GM19025 (cell line): ENCODE measurements at regions not wholly inside any gene's neighbourhood (a gene's known extent, or its start where the extent isn't known, plus 50 kb on each side); places are given as distances from the start of the nearest gene placed in this dataset.

Source experiments
- ATAC-seq: cut with Tn5 transposase; IDR thresholded peaks from one replicate; pipeline ENCODE4 v1.9.1; 2021; ENCODE audit warnings: mild to moderate bottlenecking, low read depth, moderate library complexity; ENCODE audit not compliant: unreplicated experiment

DNA sequence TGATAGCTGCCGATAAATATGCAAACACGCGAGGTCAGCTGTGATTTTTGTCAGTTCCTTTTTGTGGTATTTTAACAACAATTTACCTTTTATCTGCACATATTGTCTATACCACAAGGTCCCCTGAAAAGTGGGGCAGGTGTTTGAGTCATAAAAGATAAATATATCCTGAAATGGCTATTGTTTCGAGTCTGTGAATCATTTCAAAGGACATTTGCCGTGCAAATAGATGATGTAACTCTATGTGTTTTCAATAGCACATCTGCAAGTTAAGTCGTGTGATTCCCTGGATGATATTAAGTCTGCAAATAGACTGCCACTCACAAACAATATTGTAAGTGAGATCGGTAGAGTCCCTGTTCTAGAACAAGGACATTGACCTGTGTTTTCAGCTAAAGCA is 193.0 kb upstream of the PITRM1 start:
- no peak for ATAC-seq

DNA sequence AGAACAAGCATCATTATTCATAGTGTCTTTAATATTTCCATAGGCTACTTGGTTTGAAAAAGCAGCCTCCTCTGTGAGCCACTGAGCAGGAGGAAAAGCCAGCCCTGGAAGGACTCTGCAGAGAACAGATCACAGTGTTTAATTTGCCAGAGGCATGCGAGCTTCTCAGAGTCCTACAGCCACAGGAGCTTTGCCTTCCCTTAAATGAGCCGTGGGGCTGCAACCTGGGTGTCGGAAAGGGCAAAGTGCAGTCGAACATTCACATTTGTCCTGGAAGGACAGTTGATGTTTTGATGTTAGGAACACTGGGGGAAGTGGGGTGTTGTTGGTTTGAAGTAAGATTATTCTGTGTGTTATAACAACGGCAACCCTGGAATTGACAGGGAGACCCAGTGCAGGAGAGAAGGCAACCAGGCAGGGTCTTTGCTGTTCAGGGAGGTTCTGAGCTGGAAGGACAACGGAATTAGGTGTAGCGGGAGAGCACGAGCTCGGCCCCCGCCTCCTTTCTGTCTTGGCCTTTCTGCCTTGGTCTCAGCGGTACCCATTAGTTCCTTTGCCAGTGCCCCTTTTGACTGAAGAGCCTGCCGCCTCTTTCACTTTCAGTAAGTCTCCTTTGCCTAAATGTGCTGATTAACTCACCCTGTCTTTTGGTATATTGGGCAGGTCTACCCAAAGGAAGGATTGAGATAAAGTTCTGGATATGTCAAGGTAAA is 192.3 kb upstream of the PITRM1 start:
- no peak for ATAC-seq

DNA sequence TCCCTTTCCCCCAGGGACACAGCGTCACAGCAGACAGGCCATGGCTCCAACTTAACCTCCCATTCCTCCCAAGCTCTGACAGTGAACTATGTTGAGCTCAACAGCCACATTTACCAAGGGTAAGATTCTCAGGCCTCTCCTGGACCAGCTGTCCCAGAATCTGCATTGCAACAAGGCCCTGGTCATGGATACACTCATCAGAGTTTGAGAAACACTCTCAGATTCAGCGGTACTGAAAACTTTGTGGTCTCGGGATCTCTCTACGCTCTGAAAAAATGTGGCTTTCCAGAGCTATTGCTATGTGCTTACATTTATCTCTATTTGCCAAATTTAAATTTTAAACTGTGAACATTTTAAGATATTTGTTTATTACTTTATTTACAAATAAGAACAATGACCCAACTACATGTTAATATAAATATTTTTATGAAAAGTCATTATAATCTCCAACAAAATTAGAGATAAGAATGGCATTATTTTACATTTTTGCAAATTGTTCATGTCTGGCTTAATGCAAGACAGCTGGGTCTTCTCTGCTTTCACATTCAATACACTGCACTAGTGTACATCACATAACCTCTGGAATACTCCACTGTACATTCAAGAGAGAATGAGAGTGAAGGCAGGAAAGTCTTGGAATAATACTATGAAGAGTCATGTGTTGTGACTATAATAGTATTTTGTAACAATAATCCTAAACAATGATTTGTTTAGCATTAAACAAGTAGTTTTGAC is 190.9 kb upstream of the PITRM1 start:
- ATAC-seq = no peak

DNA sequence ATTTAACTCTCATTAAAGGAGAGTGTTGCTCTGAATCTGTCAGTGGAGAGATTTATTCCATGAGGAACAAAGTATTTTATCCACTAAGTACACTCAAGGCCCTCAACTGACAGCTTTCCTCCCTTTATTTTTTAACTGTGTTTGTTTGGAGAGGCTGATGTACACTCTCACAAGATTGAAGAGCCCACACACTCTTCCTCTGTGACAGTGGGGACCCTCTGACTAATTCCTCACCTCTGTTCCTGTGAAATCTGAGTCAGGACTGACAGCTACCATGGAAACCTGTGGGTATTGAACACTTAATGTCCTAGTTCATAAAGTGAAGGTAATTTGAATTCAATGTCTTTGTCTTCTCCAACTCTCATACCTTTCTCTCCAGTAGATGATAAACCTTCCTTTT is 189.8 kb upstream of the PITRM1 start:
- no peak for ATAC-seq

DNA sequence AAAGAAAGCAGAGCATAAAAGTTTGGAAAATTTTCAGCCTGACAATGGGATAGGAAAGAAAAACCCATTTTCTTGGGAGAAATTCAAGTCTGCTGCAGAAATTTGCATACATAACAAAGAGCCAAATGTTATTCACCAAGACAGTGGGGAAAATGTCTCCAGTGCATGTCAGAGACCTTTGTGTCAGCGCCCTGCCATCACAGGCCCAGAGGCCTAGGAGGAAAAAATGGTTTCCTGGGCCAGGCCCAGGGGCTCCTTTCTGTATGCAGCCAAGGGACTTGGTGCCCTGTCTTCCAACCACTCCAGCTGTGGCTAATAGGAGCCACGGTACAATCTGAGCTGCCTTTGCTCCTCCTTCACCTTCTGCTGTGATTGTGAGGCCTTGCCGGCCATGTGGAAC is 189.1 kb upstream of the PITRM1 start:
- ATAC-seq = no peak

DNA sequence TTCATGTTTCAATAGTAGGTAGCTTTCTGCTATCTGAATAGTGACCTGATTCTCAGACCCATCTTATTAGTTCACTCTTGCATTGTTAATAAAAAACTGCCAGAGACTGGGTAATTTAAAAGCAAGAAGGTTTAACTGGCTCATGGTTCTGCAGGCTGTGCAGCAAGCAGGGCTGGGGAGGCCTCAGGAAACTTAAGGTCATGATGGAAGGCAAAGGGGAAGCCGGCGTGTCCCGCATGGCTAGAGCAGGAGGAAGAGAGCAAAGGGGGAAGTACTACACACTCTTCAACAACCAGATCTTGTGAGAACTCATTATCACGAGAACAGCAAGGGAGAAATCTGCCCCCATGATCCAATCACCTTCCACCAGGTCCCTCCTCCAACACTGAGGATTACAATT is 185.2 kb upstream of the PITRM1 start:
- ATAC-seq = no peak

DNA sequence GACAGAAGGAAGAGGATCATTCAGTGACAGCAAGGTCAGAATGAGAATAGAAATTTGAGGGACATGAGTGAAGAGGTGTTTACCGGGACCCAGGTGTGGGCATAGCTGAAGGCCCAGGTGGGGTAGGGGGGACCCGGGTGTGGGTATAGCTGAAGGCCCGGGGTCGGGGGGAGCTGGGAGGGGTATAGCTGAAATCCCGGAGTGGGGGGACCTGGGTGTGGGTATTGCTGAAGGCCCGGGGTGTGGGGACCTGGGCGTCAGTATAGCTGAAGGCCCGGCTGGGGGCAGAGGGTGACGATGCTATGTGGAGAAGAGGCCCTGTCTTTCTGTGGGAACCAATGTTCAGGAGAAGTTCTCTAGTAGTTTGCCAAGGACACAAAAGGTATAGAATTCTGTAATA is 183.0 kb upstream of the PITRM1 start:
- no peak for ATAC-seq

DNA sequence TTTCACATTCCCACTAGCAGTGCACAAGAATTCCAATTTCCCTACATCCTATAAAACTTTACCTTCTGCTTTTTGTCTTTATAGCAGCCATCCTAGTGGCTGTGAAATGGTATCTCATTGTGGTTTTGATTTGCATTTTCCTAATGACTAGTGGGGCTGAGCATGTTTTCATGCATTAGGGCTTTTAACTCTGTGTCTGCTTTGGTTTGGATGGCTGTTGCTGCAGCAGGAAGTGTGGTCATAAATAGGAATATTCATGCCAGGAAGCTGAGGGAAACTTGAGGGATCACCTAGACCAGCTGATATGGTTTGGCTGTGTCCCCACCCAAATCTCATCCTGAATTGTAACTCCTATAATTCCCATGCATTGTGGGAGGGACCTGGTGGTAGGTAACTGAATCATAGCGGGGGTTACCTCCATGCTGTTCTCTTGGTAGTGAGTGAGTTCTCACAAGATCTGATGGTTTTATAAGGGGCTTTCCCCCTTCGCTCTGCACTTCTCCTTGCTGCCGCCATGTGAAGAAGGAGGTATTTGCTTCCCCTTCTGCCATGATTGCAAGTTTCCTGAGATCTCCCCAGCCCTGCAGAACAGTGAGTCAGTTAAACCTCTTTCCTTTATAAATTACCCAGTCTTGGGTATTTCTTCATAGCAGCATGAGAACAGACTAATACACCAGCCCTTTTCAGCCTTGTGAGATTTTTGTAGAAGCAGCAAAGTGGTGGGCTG is 181.8 kb upstream of the PITRM1 start:
- no peak for ATAC-seq

DNA sequence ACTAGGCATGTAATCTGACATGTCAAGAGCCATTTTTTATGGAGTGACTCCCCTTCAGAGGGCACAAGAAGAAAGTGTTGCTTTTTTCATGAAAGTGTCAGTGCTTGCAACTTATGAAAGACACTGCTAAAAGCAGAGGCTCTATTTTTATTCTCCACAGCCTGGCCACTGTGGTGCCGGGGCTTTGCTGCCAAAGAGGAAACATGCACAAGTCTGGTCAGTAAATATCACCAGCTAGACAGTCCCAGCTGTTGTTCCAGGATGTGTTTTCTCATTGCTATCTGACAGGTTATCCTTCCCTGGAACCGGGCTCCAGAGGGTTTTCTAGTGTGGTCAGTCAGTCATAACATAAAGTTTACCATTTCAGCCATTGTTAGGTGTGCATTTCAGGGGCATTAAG is 180.7 kb upstream of the PITRM1 start:
- ATAC-seq = no peak

DNA sequence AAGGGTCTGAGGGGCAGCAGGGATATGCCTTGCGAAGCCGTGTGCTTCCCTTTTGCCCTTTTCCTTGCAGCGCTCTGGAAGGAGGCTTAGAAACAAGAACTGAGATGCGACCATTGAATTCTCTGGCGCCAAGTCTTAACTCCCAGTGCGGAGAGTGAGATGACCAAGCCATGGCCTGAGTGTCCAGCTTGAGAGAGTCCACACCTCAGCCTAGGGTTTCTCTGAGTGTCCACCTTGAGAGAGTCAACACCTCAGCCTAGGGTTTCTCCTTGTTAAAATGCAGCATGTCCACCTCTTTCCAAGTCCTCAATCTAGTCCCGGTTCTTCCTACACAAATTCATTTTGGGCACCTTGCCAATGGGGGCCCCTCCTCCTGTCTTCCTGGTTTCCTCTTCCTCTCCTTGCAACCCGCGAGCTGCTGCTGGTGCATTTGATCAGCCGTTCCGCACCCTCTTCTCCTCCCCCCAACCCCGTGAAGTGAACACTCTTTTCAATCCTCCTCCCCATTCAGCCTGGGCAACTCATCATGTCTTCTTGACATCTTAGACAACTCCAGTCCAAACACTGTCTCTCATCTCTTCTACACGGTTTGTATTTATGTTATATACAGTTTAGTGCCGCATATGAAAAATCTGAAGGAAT is 178.2 kb upstream of the PITRM1 start:
- ATAC-seq = no peak

DNA sequence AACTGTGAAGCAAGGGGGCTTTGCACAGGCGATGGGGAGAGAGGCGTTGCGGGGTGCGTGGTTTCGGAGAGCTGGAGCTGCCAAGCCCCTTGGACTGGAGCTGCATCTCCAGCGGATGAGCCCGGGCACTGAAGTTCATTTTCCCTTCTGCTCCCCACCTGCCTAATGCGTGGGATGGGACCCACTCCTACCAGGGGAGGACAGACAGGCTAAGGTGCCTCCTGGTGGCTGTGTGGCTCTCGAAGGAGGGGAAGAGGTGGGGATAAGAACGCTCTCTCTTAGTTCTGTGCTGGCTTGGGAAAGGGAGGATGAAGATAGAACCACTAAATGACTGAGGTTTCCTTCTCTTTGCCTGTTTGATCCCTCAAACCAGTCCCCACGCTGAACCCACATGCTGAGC is 177.6 kb upstream of the PITRM1 start:
- ATAC-seq = no peak

DNA sequence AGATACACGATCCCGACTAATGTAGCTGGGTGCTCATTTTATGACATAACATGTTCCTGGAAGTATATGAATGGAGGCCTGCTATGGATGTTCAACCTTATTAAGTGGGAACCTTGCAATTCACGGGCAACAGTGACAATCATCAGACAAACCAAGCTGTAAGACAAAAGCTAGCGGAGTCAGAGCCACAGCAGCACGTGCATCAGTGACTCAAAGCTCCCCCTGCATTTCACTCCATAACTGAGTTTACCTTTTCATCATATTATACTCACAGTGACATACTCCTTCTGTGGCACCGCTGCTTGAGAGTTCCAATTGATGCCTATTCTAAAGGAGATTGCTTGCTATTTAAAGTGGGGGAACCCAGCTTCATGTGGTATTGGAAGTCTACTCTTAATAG is 176.0 kb upstream of the PITRM1 start:
- ATAC-seq = no peak

DNA sequence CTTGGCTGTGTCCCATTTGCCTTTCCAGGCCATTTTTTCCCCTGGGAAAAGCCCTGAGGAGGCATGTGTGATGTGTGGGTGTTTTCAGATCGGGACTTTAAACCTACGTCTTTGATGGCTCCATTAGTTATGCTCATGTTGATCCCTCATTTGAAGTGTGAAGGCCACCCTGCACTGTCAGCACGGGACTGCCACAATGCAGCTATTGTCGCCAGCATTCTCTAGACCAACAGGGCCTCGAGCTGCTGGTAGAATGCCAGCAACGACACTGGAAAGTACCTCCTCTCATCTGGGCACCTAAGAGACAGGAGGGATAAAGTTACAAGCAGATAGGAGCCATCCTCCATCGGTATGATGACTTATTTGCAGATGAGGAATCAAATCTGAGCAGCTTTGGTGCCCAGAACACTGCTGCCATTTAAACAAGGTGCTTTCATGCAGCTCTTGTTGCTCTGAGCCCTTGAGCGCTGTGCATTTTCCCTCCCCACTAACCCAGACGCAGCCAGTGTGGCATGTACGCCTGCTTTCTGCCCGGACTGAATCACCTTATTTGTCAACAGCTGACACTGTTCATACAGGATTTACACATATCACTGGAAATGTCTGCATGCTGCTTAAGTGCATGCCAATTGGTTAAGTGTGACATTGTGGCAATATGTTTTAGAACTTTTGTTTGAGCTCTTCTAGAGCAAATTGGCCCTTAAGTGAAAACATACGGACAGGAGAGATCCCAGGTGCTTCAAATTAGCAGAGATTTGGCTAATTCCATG is 175.0 kb upstream of the PITRM1 start:
- ATAC-seq = no peak

DNA sequence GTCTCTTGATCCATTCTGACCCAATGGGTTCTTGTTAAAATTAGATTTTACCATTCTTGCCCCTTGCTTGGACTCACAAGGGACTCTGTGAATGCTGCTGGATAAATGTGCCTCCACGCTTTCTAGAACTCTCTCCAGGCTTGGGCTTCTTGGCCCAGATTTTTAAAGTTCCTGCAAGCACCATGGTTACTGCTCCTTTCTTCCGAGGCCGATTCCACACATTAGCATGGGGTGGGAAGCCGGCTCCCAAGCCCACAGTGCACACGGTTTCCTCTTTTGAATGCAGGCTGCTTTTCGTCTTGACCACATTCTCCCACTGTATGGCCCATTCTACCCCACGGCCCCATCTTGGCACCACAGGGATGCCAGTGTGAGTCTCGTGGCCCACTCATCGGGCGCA is 174.3 kb upstream of the PITRM1 start:
- no peak for ATAC-seq

DNA sequence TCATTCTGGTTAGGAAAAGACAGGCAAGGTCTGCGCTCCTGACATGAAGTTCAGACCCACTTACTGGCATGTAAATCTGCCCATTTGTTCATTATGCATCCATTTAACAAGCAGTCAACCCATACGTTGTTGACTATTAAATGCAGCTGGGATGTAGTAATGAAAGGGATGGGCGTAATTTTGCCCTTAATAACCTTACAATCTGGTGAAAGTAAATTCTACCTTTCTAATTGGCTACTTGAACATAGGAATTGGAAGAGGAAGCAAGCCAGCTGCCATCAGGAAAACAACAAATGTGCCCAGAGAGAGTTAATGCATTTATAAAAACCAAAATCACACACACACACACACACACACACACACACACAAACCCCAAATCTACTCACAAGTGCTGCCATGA is 170.2 kb upstream of the PITRM1 start:
- ATAC-seq = no peak

DNA sequence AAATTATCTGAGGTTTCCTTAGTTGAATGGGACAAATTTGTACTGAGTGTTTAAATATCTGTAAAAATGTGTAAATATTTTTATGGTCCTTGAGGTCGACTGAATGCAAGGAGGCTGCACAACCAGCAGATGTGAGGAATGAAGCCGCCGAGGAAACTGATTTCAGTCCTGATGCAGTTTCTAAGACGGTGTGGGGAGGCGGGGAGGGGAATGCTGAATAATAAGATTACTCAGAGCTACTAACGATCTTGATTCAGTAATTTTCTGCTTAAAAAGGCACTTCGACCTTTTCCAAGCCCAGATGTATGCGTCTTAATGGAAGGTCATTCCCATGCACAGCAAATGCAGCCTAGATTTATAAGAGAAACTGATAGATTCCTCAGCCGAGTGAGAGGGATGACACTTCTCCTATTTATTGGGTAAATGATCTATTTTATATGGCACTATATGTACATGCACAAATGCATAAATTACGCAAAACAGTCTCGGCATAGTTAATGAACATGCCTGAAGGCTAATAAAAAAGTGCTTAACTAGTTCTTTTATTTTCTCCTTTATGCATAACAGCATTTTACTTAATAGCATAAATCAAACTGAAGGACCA is 167.6 kb upstream of the PITRM1 start:
- no peak for ATAC-seq

DNA sequence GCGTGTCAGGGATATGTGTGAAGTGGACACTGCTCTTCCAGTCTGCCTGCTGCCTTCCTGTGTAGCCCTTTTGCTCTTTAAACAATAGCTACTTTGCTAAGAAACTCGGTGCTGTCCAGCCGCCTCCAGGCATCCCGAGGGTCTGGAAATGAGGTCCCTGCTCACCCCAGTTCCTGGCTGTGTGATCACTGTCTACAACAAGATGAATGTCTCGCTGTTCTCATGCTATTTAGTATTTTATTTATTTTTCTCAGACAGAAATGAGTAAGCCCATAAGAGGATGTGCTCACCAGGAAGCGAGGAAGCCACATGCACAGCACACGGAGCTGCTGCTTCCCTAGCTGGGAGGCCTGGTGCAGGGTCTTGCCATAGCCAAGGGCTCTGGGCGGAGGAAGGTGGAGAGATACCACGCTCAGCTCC is 167.0 kb upstream of the PITRM1 start:
- ATAC-seq = no peak

DNA sequence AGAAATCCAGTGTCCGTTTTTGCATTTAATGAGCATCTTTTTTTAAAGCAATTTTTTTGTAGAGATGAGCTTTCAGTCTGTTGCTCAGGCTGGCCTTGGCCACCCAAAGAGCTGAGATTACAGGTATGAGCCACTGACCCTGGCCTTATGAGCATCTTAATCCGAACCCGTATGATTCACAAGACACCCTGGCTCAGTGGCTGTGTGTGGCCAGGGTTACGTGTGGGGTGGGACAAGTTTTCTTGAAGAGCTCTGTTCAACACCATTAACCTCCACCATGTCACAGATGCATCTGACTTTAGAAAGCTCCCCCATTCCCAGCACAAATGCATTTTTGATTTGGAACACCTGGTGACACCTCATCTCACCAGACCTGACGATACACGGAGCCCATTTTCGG is 166.5 kb upstream of the PITRM1 start:
- no peak for ATAC-seq

DNA sequence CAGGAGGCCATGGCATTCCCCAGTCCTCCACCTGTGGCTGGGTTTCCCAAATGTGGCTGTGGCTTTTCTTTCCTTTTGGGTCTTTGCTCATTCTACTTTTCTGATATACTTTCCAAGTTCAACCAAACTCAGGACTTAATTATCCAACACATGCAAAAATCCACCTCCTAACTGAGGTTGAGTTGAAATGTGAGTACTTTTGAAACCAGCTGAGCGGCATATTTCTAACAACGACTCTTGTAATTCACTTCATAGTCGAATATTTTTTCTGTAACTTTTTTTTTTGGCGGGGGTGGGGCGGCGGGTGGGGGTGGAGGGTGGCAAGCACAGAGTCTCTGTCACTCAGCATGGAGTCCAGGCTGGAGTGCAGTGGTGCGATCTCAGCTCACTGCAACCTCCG is 165.2 kb upstream of the PITRM1 start:
- ATAC-seq = no peak

DNA sequence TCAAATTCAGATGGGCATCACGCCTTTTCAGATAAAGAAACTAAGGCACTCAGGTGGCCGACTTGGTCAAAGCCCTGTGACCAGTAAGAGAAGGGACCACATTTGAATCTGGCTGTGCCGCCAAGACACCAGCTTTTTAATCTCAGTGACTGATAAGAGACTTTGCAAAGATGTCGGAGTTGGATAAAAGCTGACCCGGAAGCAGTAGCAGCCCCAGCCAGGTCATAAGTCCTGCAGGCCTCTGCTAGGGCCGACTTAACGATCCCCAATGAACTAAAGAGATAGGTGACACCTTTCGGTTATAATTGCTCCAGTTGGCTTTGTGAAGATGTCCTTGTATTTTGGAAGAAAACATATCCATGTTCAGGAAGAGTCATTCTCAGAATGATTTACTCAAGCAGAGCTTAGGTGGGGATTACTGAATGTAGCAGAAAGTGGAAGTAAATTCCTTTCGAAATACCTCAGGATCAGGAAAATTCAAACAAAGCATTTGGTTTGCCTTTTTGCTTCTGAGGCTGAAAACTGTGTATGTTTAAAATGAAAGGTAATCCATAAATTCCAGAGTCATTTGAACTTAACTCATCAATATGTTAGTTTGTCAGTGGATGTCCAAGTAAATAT is 164.2 kb upstream of the PITRM1 start:
- ATAC-seq = no peak
